ENCODE measurements at regions not wholly inside any gene's neighbourhood (a gene's known extent, or its start where the extent isn't known, plus 50 kb on each side); places are given as distances from the start of the nearest gene placed in this dataset.

- TF ChIP-seq CTCF (IDR thresholded peaks at IDR 0.05) (no peak), POLR2A (IDR thresholded peaks at IDR 0.05) (no peak)
Observed at GRCh38 chr18:50506362-50506761, 53.5 kb upstream of the MAPK4 start.

Measured in tibial nerve (tissue), 3 donors.